Cardiac fibroblast (primary cell): ENCODE measurements at regions not wholly inside any gene's neighbourhood (a gene's known extent, or its start where the extent isn't known, plus 50 kb on each side); places are given as distances from the start of the nearest gene placed in this dataset.
A peak's percentile ranks its signal among the peaks of the same experiment; 100 is the strongest.

Experiments used
- DNase-seq, 2 donors: peaks; one replicate each; pipeline versions ENCODE4 v3.0.0 to v3.0.0-alpha.2; 2010; ENCODE audit warnings: low read depth in 2 of 2
- H3K4me3 ChIP-seq, 2 donors: replicated peaks in 1 of 2; 1 replicate in 1 of 2; 2 replicates in 1 of 2; pipeline ENCODE4 v1.5.1; 2011; ENCODE audit warnings: low read depth in 2 of 2, low read length in 2 of 2, mild to moderate bottlenecking in 2 of 2, moderate library complexity in 1 of 2
- TF ChIP-seq, protein P1 (sequence below): IDR thresholded peaks from one replicate; pipeline ENCODE4 v1.5.1; 2011; ENCODE audit warnings: low read depth, mild to moderate bottlenecking, low read length, inconsistent platforms

DNA sequence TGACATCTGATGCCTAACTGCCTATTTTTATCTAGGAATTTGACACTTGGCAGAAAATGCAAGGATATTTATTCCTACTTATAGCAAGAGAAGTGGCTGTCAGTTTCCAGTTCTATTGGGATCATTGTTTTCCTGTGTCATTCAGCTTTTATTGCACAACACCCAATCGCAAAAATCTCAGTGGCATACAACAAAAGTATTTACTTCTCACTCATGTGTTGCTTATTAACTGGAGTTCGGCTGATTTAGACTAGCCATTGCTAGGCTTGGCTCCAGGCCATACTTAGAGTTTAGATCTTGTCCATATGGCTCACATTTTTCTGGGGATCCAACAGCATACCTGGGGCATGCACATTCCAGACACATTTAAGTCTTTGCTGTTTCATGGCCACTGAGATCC, 218.6 kb upstream of the SYT1 start:
- peak; percentile 3 to 5 for DNase-seq
- TF ChIP-seq, protein P1, sequence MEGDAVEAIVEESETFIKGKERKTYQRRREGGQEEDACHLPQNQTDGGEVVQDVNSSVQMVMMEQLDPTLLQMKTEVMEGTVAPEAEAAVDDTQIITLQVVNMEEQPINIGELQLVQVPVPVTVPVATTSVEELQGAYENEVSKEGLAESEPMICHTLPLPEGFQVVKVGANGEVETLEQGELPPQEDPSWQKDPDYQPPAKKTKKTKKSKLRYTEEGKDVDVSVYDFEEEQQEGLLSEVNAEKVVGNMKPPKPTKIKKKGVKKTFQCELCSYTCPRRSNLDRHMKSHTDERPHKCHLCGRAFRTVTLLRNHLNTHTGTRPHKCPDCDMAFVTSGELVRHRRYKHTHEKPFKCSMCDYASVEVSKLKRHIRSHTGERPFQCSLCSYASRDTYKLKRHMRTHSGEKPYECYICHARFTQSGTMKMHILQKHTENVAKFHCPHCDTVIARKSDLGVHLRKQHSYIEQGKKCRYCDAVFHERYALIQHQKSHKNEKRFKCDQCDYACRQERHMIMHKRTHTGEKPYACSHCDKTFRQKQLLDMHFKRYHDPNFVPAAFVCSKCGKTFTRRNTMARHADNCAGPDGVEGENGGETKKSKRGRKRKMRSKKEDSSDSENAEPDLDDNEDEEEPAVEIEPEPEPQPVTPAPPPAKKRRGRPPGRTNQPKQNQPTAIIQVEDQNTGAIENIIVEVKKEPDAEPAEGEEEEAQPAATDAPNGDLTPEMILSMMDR = no peak
- no peak overlapping the region for H3K4me3 ChIP-seq

DNA sequence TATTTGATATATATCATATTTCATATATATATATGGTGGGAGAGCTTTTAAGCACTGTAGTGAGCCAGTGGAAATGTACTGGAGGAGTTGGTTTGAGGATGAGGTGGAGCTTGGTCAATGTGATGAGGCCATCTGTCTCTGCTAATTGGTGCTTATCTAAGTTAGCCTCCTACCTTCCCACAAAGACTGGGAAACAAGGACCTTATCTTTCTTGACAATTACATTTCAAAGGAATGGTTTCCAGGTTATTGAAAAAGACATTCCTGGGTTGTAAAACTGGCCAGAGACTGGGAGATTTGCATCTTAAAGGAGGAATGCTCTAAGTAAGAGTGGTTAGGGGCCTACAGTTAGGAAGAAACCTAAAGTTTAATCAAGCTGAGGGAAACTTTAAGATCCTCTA, 212.8 kb upstream of the SYT1 start:
- DNase-seq = no peak
- no peak overlapping the region for H3K4me3 ChIP-seq
- TF ChIP-seq, protein P1 = no peak

DNA sequence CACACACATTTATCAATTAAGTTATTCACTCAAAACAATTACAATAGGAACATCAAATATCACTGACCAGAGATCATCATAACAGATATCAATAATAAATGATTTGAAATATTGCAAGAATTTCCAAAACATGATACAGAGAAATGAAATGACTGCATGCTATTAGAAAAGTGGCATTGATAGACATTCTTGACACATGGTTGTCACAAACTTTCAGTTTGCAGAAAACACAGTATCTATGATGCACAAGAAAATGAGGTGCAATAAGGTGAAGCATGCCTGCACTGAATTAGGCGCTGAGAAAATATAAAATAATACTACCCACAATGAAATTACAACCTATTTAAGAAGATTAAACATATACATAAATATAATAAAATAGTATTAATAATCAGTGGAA, 198.0 kb upstream of the SYT1 start:
- DNase-seq = no peak

DNA sequence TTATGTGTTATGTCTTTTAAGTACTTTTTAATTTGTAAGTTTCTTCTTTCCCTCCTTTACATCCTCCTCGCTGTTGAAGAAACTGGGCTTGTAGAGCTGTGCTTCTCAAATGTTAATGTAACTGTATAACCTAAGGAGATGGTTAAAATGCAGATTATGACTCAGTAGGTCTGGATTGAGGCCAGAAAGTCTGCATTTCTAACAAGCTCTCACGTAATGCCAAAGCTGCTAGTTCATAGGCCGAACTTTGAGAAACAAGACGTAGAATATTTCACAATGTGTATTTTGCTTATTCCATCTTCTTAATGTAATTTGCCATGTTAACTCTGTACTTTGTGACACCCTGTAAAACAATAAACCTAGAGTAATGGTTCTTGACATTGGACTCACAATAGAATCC, 193.3 kb upstream of the SYT1 start:
- TF ChIP-seq, protein P1 = no peak
- peak; percentile 86 to 95 for DNase-seq

More for the DNA sequence above, 198.0 kb upstream of the SYT1 start:
- TF ChIP-seq, protein P1 = no peak
- no peak overlapping the region for H3K4me3 ChIP-seq

DNA sequence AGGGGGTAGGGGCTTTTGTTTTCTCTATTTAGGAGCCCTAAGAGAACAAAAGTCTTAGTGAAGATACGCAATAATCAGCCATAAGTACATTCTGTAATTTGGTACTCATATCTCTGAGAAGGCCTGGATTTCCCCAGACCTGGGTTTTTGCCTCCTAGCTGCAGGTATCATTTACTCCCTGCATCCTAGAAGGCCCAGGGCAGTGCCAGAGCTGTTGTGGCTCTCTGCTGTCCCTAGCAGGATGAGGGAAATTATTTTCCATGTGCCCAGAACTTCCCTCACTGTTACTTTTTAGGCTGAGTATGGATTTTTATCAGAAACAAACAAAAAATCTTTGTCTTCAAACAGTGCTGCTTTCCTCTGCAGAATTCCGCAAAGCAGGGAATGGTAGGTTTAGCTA, 192.5 kb upstream of the SYT1 start:
- H3K4me3 ChIP-seq = no peak overlapping the region
- DNase-seq = no peak
- TF ChIP-seq, protein P1 = no peak

More for the DNA sequence above, 193.3 kb upstream of the SYT1 start:
- no peak overlapping the region for H3K4me3 ChIP-seq

DNA sequence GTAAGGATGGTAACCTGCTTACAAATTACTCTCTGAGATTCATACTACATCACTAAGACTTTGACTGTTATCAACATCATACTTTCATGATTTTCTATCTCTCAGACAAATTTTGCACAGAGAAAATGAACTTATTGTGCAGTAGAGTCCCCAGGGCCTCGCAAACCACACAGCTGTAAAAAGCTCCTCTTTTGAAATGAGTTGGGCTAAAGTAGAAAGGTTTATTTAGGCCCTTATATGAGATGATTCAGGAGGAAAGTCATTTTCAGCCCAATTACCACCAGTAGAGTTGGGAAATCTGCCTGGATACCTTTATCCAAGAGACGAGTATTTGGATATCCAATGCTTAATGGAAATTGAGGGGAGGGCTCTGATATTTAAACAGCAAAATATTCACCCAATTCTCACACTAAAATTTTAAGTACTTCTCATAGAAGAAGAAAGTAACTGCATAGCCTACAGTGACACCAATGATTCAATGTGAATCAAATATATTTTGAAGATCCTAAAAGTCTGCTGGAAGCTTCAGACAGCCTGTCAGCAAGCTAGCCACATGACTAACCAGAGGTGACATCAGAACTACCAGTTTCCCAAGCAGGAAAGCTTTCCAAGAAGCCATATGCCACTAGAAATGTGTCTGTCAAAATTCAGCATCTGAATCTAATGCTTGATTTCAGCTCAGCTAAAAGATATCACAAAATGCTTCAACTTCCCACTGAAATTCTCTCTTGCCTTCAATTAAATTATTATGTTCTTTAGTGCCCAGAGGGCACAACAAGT, 190.1 kb upstream of the SYT1 start:
- H3K4me3 ChIP-seq = no peak overlapping the region
- DNase-seq = peak; percentile 7 to 53
- TF ChIP-seq, protein P1 = no peak

DNA sequence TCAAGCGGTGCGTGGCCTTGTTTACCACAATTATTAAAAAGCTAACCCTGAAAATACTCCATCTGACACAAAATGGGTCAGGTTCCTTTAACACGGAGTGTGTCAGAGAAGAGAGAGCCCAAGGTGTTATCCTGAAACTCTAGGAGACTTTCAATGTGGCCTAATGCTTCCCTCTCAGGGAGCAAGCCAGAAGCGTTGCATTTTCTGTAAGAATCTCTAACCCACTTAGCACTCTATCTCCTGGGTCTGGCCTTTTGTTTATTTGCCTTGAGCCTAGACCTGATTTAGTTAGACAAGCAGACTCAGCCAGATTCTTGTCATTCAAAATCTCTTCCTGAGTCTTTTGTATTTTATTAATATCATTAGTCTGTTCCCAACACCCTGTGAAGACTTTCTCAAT, 184.0 kb upstream of the SYT1 start:
- no peak overlapping the region for H3K4me3 ChIP-seq
- TF ChIP-seq, protein P1 = no peak
- no peak for DNase-seq
